GM19397 (cell line): ENCODE measurements at regions not wholly inside any gene's neighbourhood (a gene's known extent, or its start where the extent isn't known, plus 50 kb on each side); places are given as distances from the start of the nearest gene placed in this dataset.

Experiments used
- ATAC-seq: cut with Tn5 transposase; IDR thresholded peaks from one replicate; pipeline ENCODE4 v1.9.1; 2021; ENCODE audit warnings: mild to moderate bottlenecking, moderate library complexity; ENCODE audit not compliant: unreplicated experiment

- no peak for ATAC-seq
Measured at GRCh38 chr2:21591926-21592325, 468.2 kb downstream of the TDRD15 start.

GRCh38 chr2:21599417-21599816 is 475.6 kb downstream of the TDRD15 start:
- ATAC-seq: no peak

GRCh38 chr2:21602789-21603188 is 479.0 kb downstream of the TDRD15 start:
- no peak for ATAC-seq

GRCh38 chr2:21607572-21607971 is 483.8 kb downstream of the TDRD15 start:
- no peak for ATAC-seq

GRCh38 chr2:21610304-21610703 is 486.5 kb downstream of the TDRD15 start:
- ATAC-seq: no peak

- ATAC-seq: no peak
Measured at GRCh38 chr2:21617885-21618434, 494.2 kb downstream of the TDRD15 start.

GRCh38 chr2:21620771-21621170 is 497.0 kb downstream of the TDRD15 start:
- ATAC-seq: no peak

GRCh38 chr2:21627938-21628337 is 504.2 kb downstream of the TDRD15 start:
- no peak for ATAC-seq

- ATAC-seq: no peak
Measured at GRCh38 chr2:21633015-21633414, 509.2 kb downstream of the TDRD15 start.

GRCh38 chr2:21633466-21633865 is 509.7 kb downstream of the TDRD15 start:
- ATAC-seq: no peak

GRCh38 chr2:21633911-21634310 is 510.1 kb downstream of the TDRD15 start:
- no peak for ATAC-seq

- no peak for ATAC-seq
Measured at GRCh38 chr2:21640046-21640445, 516.3 kb downstream of the TDRD15 start.

GRCh38 chr2:21642647-21643046 is 518.9 kb downstream of the TDRD15 start:
- no peak for ATAC-seq

- ATAC-seq: no peak
Measured at GRCh38 chr2:21643180-21643579, 519.4 kb downstream of the TDRD15 start.

GRCh38 chr2:21644266-21644665 is 520.5 kb downstream of the TDRD15 start:
- no peak for ATAC-seq

- no peak for ATAC-seq
Measured at GRCh38 chr2:21646345-21646744, 522.6 kb downstream of the TDRD15 start.

- no peak for ATAC-seq
Measured at GRCh38 chr2:21650569-21650968, 526.8 kb downstream of the TDRD15 start.

GRCh38 chr2:21655136-21655535 is 531.4 kb downstream of the TDRD15 start:
- no peak for ATAC-seq

GRCh38 chr2:21656330-21657075 is 532.7 kb downstream of the TDRD15 start:
- ATAC-seq: no peak

- no peak for ATAC-seq
Measured at GRCh38 chr2:21657445-21657844, 533.7 kb downstream of the TDRD15 start.

GRCh38 chr2:21658269-21658668 is 534.5 kb downstream of the TDRD15 start:
- ATAC-seq: no peak

GRCh38 chr2:21658907-21659477 is 535.2 kb downstream of the TDRD15 start:
- ATAC-seq: no peak
